SK-N-MC (cell line): ENCODE measurements at regions not wholly inside any gene's neighbourhood (a gene's known extent, or its start where the extent isn't known, plus 50 kb on each side); places are given as distances from the start of the nearest gene placed in this dataset.

Experiments
- EZH2 ChIP-seq: fragments of 200-600 bp; sonication (generic); IDR thresholded peaks from one replicate; pipeline ENCODE4 v1.6.1; 2017; ENCODE audit warnings: antibody characterized with exemption
- POLR2AphosphoS5 ChIP-seq: IDR thresholded peaks from 2 replicates; pipeline ENCODE4 v1.6.1; 2012; ENCODE audit warnings: mild to moderate bottlenecking, low read depth, low read length, borderline replicate concordance

GRCh38 chr6:105459864-105460263, 57.0 kb upstream of the PREP start:
- TF ChIP-seq POLR2AphosphoS5 (no peak), EZH2 (no peak)
